ENCODE measurements at regions not wholly inside any gene's neighbourhood (a gene's known extent, or its start where the extent isn't known, plus 50 kb on each side); places are given as distances from the start of the nearest gene placed in this dataset.
"Not testable (repeated sequence)": the region's sequence is repeated elsewhere in the genome, so short reads cannot be mapped to it uniquely, and the experiment has no call there.

- Histone ChIP-seq H3K9me3 (replicated peaks) (no peaks in the 10 kb centered on the region), H3K4me1 (replicated peaks) (no peaks in the 10 kb centered on the region), H3K36me3 (no peaks in the 10 kb centered on the region), H3K27ac (no peak overlapping the region), H3K27me3 (replicated peaks) (no peaks in the 10 kb centered on the region), H3K4me3 (no peak overlapping the region)
- DNase-seq (ENCODE audit: low read depth in 1 of 2, low spot score in 2 of 2): no peak
Measured at GRCh38 chr5:91478096-91478495, 95.0 kb upstream of the ARRDC3 start.

- Histone ChIP-seq H3K27ac (no peak overlapping the region), H3K9me3 (replicated peaks) (no peaks in the 10 kb centered on the region), H3K4me1 (replicated peaks) (no peaks in the 10 kb centered on the region), H3K4me3 (no peak overlapping the region), H3K27me3 (replicated peaks) (no peaks in the 10 kb centered on the region), H3K36me3 (no peaks in the 10 kb centered on the region)
- DNase-seq (ENCODE audit: low read depth in 1 of 2, low spot score in 2 of 2): no peak
Measured at GRCh38 chr5:91477408-91477807, 94.3 kb upstream of the ARRDC3 start.

GRCh38 chr5:91474201-91474600, 91.1 kb upstream of the ARRDC3 start:
- H3K27ac ChIP-seq: no peak overlapping the region
- DNase-seq (ENCODE audit: low read depth in 1 of 2, low spot score in 2 of 2): no peak
- no peaks in the 10 kb centered on the region for H3K9me3 ChIP-seq (replicated peaks)
- H3K4me3 ChIP-seq: no peak overlapping the region
- no peaks in the 10 kb centered on the region for H3K4me1 ChIP-seq (replicated peaks)
- H3K36me3 ChIP-seq: no peaks in the 10 kb centered on the region
- no peaks in the 10 kb centered on the region for H3K27me3 ChIP-seq (replicated peaks)

- Histone ChIP-seq H3K9me3 (replicated peaks) (no peaks in the 10 kb centered on the region), H3K4me3 (no peak overlapping the region), H3K4me1 (replicated peaks) (no peaks in the 10 kb centered on the region), H3K27ac (no peak overlapping the region), H3K27me3 (replicated peaks) (no peaks in the 10 kb centered on the region), H3K36me3 (no peaks in the 10 kb centered on the region)
- no peak for DNase-seq (ENCODE audit: low read depth in 1 of 2, low spot score in 2 of 2)
Measured at GRCh38 chr5:91472631-91473030, 89.5 kb upstream of the ARRDC3 start.

- H3K9me3 ChIP-seq (replicated peaks): no peaks in the 10 kb centered on the region
- no peaks in the 10 kb centered on the region for H3K4me1 ChIP-seq (replicated peaks)
- no peaks in the 10 kb centered on the region for H3K27me3 ChIP-seq (replicated peaks)
- H3K4me3 ChIP-seq: no peak overlapping the region
- H3K27ac ChIP-seq: no peak overlapping the region
- no peaks in the 10 kb centered on the region for H3K36me3 ChIP-seq
- DNase-seq (ENCODE audit: low read depth in 1 of 2, low spot score in 2 of 2): no peak
Measured at GRCh38 chr5:91469517-91470165, 86.5 kb upstream of the ARRDC3 start.

GRCh38 chr5:91468651-91469422, 85.7 kb upstream of the ARRDC3 start:
- Histone ChIP-seq H3K27me3 (replicated peaks) (no peaks in the 10 kb centered on the region), H3K4me1 (replicated peaks) (no peaks in the 10 kb centered on the region), H3K27ac (no peak overlapping the region), H3K4me3 (no peak overlapping the region), H3K36me3 (no peaks in the 10 kb centered on the region), H3K9me3 (replicated peaks) (no peaks in the 10 kb centered on the region)
- DNase-seq (ENCODE audit: low read depth in 1 of 2, low spot score in 2 of 2): no peak

- Histone ChIP-seq H3K4me3 (no peak overlapping the region), H3K36me3 (no peaks in the 10 kb centered on the region), H3K27ac (no peak overlapping the region), H3K9me3 (replicated peaks) (no peaks in the 10 kb centered on the region), H3K27me3 (replicated peaks) (no peaks in the 10 kb centered on the region), H3K4me1 (replicated peaks) (no peaks in the 10 kb centered on the region)
- no peak for DNase-seq (ENCODE audit: low read depth in 1 of 2, low spot score in 2 of 2)
Measured at GRCh38 chr5:91464886-91465646, 81.9 kb upstream of the ARRDC3 start.

- Histone ChIP-seq H3K4me1 (replicated peaks) (no peaks in the 10 kb centered on the region), H3K9me3 (replicated peaks) (no peaks in the 10 kb centered on the region), H3K4me3 (no peak overlapping the region), H3K27ac (no peak overlapping the region), H3K27me3 (replicated peaks) (no peaks in the 10 kb centered on the region), H3K36me3 (no peaks in the 10 kb centered on the region)
- DNase-seq (ENCODE audit: low read depth in 1 of 2, low spot score in 2 of 2): no peak
Measured at GRCh38 chr5:91457681-91458058, 74.6 kb upstream of the ARRDC3 start.

GRCh38 chr5:91456928-91457680, 74.0 kb upstream of the ARRDC3 start:
- H3K9me3 ChIP-seq (replicated peaks): no peaks in the 10 kb centered on the region
- no peaks in the 10 kb centered on the region for H3K27me3 ChIP-seq (replicated peaks)
- H3K4me1 ChIP-seq (replicated peaks): no peaks in the 10 kb centered on the region
- no peaks in the 10 kb centered on the region for H3K36me3 ChIP-seq
- H3K27ac ChIP-seq: no peak overlapping the region
- DNase-seq (ENCODE audit: low read depth in 1 of 2, low spot score in 2 of 2): no peak
- H3K4me3 ChIP-seq: no peak overlapping the region

- Histone ChIP-seq H3K36me3 (no peaks in the 10 kb centered on the region), H3K27me3 (replicated peaks) (no peaks in the 10 kb centered on the region), H3K4me1 (replicated peaks) (no peaks in the 10 kb centered on the region), H3K4me3 (no peak overlapping the region), H3K27ac (no peak overlapping the region), H3K9me3 (replicated peaks) (no peaks in the 10 kb centered on the region)
- DNase-seq (ENCODE audit: low read depth in 1 of 2, low spot score in 2 of 2): no peak
Measured at GRCh38 chr5:91449083-91449482, 66.0 kb upstream of the ARRDC3 start.

- H3K4me1 ChIP-seq (replicated peaks); H3K27ac ChIP-seq; H3K9me3 ChIP-seq (replicated peaks); H3K36me3 ChIP-seq; DNase-seq (ENCODE audit: low read depth in 1 of 2, low spot score in 2 of 2); H3K4me3 ChIP-seq; H3K27me3 ChIP-seq (replicated peaks): not testable (repeated sequence)
Measured at GRCh38 chr5:91448079-91448478, 65.0 kb upstream of the ARRDC3 start.

GRCh38 chr5:91446880-91447279, 63.8 kb upstream of the ARRDC3 start:
- not testable (repeated sequence) for H3K9me3 ChIP-seq (replicated peaks); H3K4me3 ChIP-seq; H3K27ac ChIP-seq; H3K27me3 ChIP-seq (replicated peaks); H3K4me1 ChIP-seq (replicated peaks); DNase-seq (ENCODE audit: low read depth in 1 of 2, low spot score in 2 of 2); H3K36me3 ChIP-seq

GRCh38 chr5:91443761-91444467, 60.8 kb upstream of the ARRDC3 start:
- H3K27ac ChIP-seq: no peak overlapping the region
- no peak for DNase-seq (ENCODE audit: low read depth in 1 of 2, low spot score in 2 of 2)

More at GRCh38 chr5:91443761-91444467, 60.8 kb upstream of the ARRDC3 start:
- Histone ChIP-seq H3K4me1 (replicated peaks) (no peaks in the 10 kb centered on the region), H3K27me3 (replicated peaks) (no peaks in the 10 kb centered on the region), H3K9me3 (replicated peaks) (no peaks in the 10 kb centered on the region), H3K4me3 (no peak overlapping the region), H3K36me3 (no peaks in the 10 kb centered on the region)
